Memory B cell (primary cell): ENCODE measurements at regions not wholly inside any gene's neighbourhood (a gene's known extent, or its start where the extent isn't known, plus 50 kb on each side); places are given as distances from the start of the nearest gene placed in this dataset.
A peak's percentile ranks its signal among the peaks of the same experiment; 100 is the strongest.

Source experiments
- ATAC-seq: fragments of 150-1000 bp; cut with Tn5 transposase; 2 replicates; pipeline ENCODE4 v1.10.0; 2021; ENCODE audit warnings: low read depth, mild to moderate bottlenecking, moderate library complexity
- DNase-seq, 2 donors: peaks; one replicate each; pipeline ENCODE4 v3.0.0; 2022; ENCODE audit warnings: low spot score in 2 of 2
- H3K27ac Mint-ChIP-seq: one replicate; pipeline ENCODE4 v1.8.0; 2022; ENCODE audit warnings: mild to moderate bottlenecking, moderate library complexity, mixed read lengths
- H3K27me3 Mint-ChIP-seq: one replicate; pipeline ENCODE4 v1.8.0; 2022; ENCODE audit warnings: mixed read lengths
- H3K36me3 Mint-ChIP-seq: one replicate; pipeline ENCODE4 v1.8.0; 2022; ENCODE audit warnings: mild to moderate bottlenecking, mixed read lengths
- H3K4me1 Mint-ChIP-seq: one replicate; pipeline ENCODE4 v1.8.0; 2022; ENCODE audit warnings: mixed read lengths
- H3K4me3 Mint-ChIP-seq: one replicate; pipeline ENCODE4 v1.8.0; 2022; ENCODE audit warnings: mild to moderate bottlenecking, moderate library complexity, mixed read lengths
- H3K9me3 Mint-ChIP-seq: one replicate; pipeline ENCODE4 v1.8.0; 2022; ENCODE audit warnings: mixed read lengths

GRCh38 chr13:44236801-44237207 lies 136.8 kb upstream of the SERP2 start:
- no peak overlapping the region for H3K4me3 Mint-ChIP-seq
- H3K9me3 Mint-ChIP-seq = no peaks in the 10 kb centered on the region
- no peak for ATAC-seq
- H3K27ac Mint-ChIP-seq = no peak overlapping the region
- H3K27me3 Mint-ChIP-seq = peaks cover 3% of the 10 kb centered on the region
- no peak for DNase-seq
- no peaks in the 10 kb centered on the region for H3K4me1 Mint-ChIP-seq
- no peaks in the 10 kb centered on the region for H3K36me3 Mint-ChIP-seq

- H3K36me3 Mint-ChIP-seq = no peaks in the 10 kb centered on the region
- no peaks in the 10 kb centered on the region for H3K4me1 Mint-ChIP-seq
- H3K27ac Mint-ChIP-seq = no peak overlapping the region
- H3K4me3 Mint-ChIP-seq = no peak overlapping the region
- ATAC-seq = no peak
- H3K9me3 Mint-ChIP-seq = no peaks in the 10 kb centered on the region
- peaks cover 3% of the 10 kb centered on the region for H3K27me3 Mint-ChIP-seq
- DNase-seq = no peak
Observed at GRCh38 chr13:44237276-44237767, 136.3 kb upstream of the SERP2 start.

- ATAC-seq = no peak
- H3K27ac Mint-ChIP-seq = no peak overlapping the region
- no peaks in the 10 kb centered on the region for H3K9me3 Mint-ChIP-seq
Observed at GRCh38 chr13:44237881-44238421, 135.7 kb upstream of the SERP2 start.

GRCh38 chr13:44240611-44241145 lies 132.9 kb upstream of the SERP2 start:
- Mint-ChIP-seq H3K27me3 (peaks cover 4% of the 10 kb centered on the region), H3K36me3 (no peaks in the 10 kb centered on the region), H3K4me3 (no peak overlapping the region), H3K27ac (no peak overlapping the region), H3K4me1 (peaks cover 4% of the 10 kb centered on the region), H3K9me3 (no peaks in the 10 kb centered on the region)
- ATAC-seq (no peak), DNase-seq (no peak)

More at GRCh38 chr13:44237881-44238421, 135.7 kb upstream of the SERP2 start:
- H3K4me3 Mint-ChIP-seq = no peak overlapping the region
- no peak for DNase-seq
- H3K27me3 Mint-ChIP-seq = peaks cover 1% of the 10 kb centered on the region
- H3K36me3 Mint-ChIP-seq = no peaks in the 10 kb centered on the region
- H3K4me1 Mint-ChIP-seq = no peaks in the 10 kb centered on the region

GRCh38 chr13:44241638-44242037 lies 132.0 kb upstream of the SERP2 start:
- no peak for ATAC-seq
- Mint-ChIP-seq H3K36me3 (no peaks in the 10 kb centered on the region), H3K4me1 (peaks cover 4% of the 10 kb centered on the region), H3K27me3 (peaks cover 4% of the 10 kb centered on the region), H3K9me3 (no peaks in the 10 kb centered on the region), H3K4me3 (no peak overlapping the region), H3K27ac (no peak overlapping the region)
- DNase-seq = no peak

- DNase-seq = no peak
- Mint-ChIP-seq H3K4me1 (peaks cover 4% of the 10 kb centered on the region), H3K4me3 (no peak overlapping the region), H3K27me3 (peaks cover 3% of the 10 kb centered on the region), H3K9me3 (no peaks in the 10 kb centered on the region), H3K27ac (no peak overlapping the region), H3K36me3 (no peaks in the 10 kb centered on the region)
- no peak for ATAC-seq
Observed at GRCh38 chr13:44242766-44243165, 130.9 kb upstream of the SERP2 start.

- Mint-ChIP-seq H3K4me1 (peaks cover 4% of the 10 kb centered on the region), H3K4me3 (no peak overlapping the region), H3K27ac (no peak overlapping the region), H3K9me3 (no peaks in the 10 kb centered on the region), H3K27me3 (peaks cover 3% of the 10 kb centered on the region), H3K36me3 (no peaks in the 10 kb centered on the region)
- ATAC-seq = peak; percentile 64
- DNase-seq = no peak
Observed at GRCh38 chr13:44243198-44243857, 130.3 kb upstream of the SERP2 start.

GRCh38 chr13:44244288-44244687 lies 129.3 kb upstream of the SERP2 start:
- no peak for DNase-seq
- peaks cover 3% of the 10 kb centered on the region for H3K27me3 Mint-ChIP-seq
- H3K9me3 Mint-ChIP-seq = no peaks in the 10 kb centered on the region
- no peak for ATAC-seq
- H3K27ac Mint-ChIP-seq = no peak overlapping the region
- H3K36me3 Mint-ChIP-seq = no peaks in the 10 kb centered on the region
- H3K4me3 Mint-ChIP-seq = no peak overlapping the region
- H3K4me1 Mint-ChIP-seq = peaks cover 4% of the 10 kb centered on the region

GRCh38 chr13:44249431-44249836 lies 124.2 kb upstream of the SERP2 start:
- peaks cover under 1% of the 10 kb centered on the region for H3K9me3 Mint-ChIP-seq
- no peak overlapping the region for H3K27ac Mint-ChIP-seq
- ATAC-seq (no peak), DNase-seq (no peak)
- H3K4me1 Mint-ChIP-seq = no peaks in the 10 kb centered on the region
- peaks cover under 1% of the 10 kb centered on the region for H3K27me3 Mint-ChIP-seq
- no peak overlapping the region for H3K4me3 Mint-ChIP-seq
- no peaks in the 10 kb centered on the region for H3K36me3 Mint-ChIP-seq

- Mint-ChIP-seq H3K27ac (no peak overlapping the region), H3K36me3 (no peaks in the 10 kb centered on the region), H3K4me3 (no peak overlapping the region), H3K27me3 (peaks cover 2% of the 10 kb centered on the region), H3K9me3 (peaks cover 1% of the 10 kb centered on the region), H3K4me1 (no peaks in the 10 kb centered on the region)
- DNase-seq (no peak), ATAC-seq (no peak)
Observed at GRCh38 chr13:44252938-44253337, 120.7 kb upstream of the SERP2 start.

- H3K36me3 Mint-ChIP-seq = no peaks in the 10 kb centered on the region
- H3K27ac Mint-ChIP-seq = no peak overlapping the region
- peaks cover 8% of the 10 kb centered on the region for H3K4me1 Mint-ChIP-seq
- DNase-seq = no peak
- H3K4me3 Mint-ChIP-seq = no peak overlapping the region
- peaks cover 2% of the 10 kb centered on the region for H3K27me3 Mint-ChIP-seq
- ATAC-seq = no peak
- H3K9me3 Mint-ChIP-seq = peaks cover 1% of the 10 kb centered on the region
Observed at GRCh38 chr13:44255771-44256364, 117.8 kb upstream of the SERP2 start.

GRCh38 chr13:44257796-44258195 lies 115.8 kb upstream of the SERP2 start:
- peak overlapping the region; percentile 46 for H3K27ac Mint-ChIP-seq
- H3K4me1 Mint-ChIP-seq = peaks cover 8% of the 10 kb centered on the region
- peaks cover 2% of the 10 kb centered on the region for H3K27me3 Mint-ChIP-seq
- ATAC-seq (no peak), DNase-seq (no peak)
- H3K9me3 Mint-ChIP-seq = peaks cover 1% of the 10 kb centered on the region
- H3K4me3 Mint-ChIP-seq = no peak overlapping the region
- no peaks in the 10 kb centered on the region for H3K36me3 Mint-ChIP-seq

- DNase-seq (peak; percentile 55 to 75), ATAC-seq (peak; percentile 94)
- Mint-ChIP-seq H3K4me1 (peaks cover 8% of the 10 kb centered on the region), H3K36me3 (no peaks in the 10 kb centered on the region), H3K27me3 (peaks cover 2% of the 10 kb centered on the region), H3K4me3 (peak overlapping the region; percentile 82), H3K27ac (peak overlapping the region; percentile 97), H3K9me3 (peaks cover 1% of the 10 kb centered on the region)
Observed at GRCh38 chr13:44259045-44260027, 114.3 kb upstream of the SERP2 start.
